MCF 10A (cell line): ENCODE measurements at regions not wholly inside any gene's neighbourhood (a gene's known extent, or its start where the extent isn't known, plus 50 kb on each side); places are given as distances from the start of the nearest gene placed in this dataset.

ENCODE experiments used
- BruUV-seq: library from RNA; stranded (reverse); fragments of 400-500 nt; replicated peaks from 2 replicates; lab custom pipeline; 2021; lab: Mats Ljungman, UMichigan
- CTCF ChIA-PET: fragments of 300-600 bp; sonication (Branson Sonifier 250); formaldehyde crosslinking; extraction: SDS; loops from one replicate; lab custom pipeline; 2021; ENCODE audit warnings: antibody characterized with exemption, inconsistent platforms; lab: Yijun Ruan, JAX
- POLR2A ChIA-PET: fragments of 300-600, 350-650 bp; sonication (Branson Sonifier 250); formaldehyde crosslinking; extraction: SDS; loops from one replicate; lab custom pipeline; 2020; ENCODE audit warnings: antibody characterized with exemption, inconsistent platforms; lab: Yijun Ruan, JAX
- DNase-seq: peaks from one replicate; pipeline ENCODE4 v3.0.0-alpha.2; 2018; ENCODE audit not compliant: unreplicated experiment
- H3K27ac Mint-ChIP-seq: one replicate; pipeline ENCODE4 v1.8.0; 2022; ENCODE audit warnings: mild to moderate bottlenecking, low read depth, mixed read lengths; ENCODE audit not compliant: unreplicated experiment
- H3K27me3 Mint-ChIP-seq: one replicate; pipeline ENCODE4 v1.8.0; 2022; ENCODE audit warnings: mixed read lengths; ENCODE audit not compliant: insufficient read depth, unreplicated experiment
- H3K36me3 Mint-ChIP-seq: one replicate; pipeline ENCODE4 v1.8.0; 2022; ENCODE audit warnings: mild to moderate bottlenecking, moderate library complexity, mixed read lengths; ENCODE audit not compliant: insufficient read depth, unreplicated experiment
- H3K4me1 Mint-ChIP-seq: one replicate; pipeline ENCODE4 v1.8.0; 2022; ENCODE audit warnings: mixed read lengths; ENCODE audit not compliant: insufficient read depth, unreplicated experiment
- H3K4me3 Mint-ChIP-seq: one replicate; pipeline ENCODE4 v1.8.0; 2022; ENCODE audit warnings: mild to moderate bottlenecking, moderate library complexity, mixed read lengths; ENCODE audit not compliant: unreplicated experiment
- H3K9me3 Mint-ChIP-seq: one replicate; pipeline ENCODE4 v1.8.0; 2022; ENCODE audit warnings: mixed read lengths; ENCODE audit not compliant: unreplicated experiment
- intact Hi-C: fragments of 100-400 bp; cut with micrococcal nuclease; formaldehyde crosslinking; loops from 2 replicates; pipeline ENCODE4 v1.14.1; 2022
- TF ChIP-seq, protein P1 (sequence below): fragments of 200-600 bp; IDR thresholded peaks from one replicate; pipeline ENCODE4 v1.8.0; 2022; ENCODE audit warnings: antibody characterized with exemption, mild to moderate bottlenecking; ENCODE audit not compliant: unreplicated experiment

DNA sequence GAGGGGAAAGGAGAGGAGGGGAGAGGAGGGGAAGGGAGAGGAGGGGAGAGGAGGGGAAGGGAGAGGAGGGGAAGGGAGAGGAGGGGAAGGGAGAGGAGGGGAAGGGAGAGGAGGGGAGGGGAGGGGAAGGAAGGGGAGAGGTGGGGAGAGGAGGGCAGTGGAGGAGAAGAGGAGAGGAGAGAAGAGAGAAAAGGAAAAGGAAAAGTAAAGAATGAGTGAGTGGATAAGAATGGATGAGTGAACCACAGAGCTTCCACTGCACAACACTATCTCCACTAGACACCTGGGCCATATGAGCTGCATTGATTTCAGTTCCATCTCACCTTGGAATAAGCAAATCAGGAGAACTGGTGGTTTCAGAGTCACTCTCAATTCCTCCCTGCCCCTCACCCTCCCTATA, 204.1 kb upstream of the TOX3 start:
- H3K9me3 Mint-ChIP-seq = peaks cover 7% of the 10 kb centered on the region
- H3K27me3 Mint-ChIP-seq = no peaks in the 10 kb centered on the region
- BruUV-seq = no TSS peak
- H3K36me3 Mint-ChIP-seq = no peaks in the 10 kb centered on the region
- no peak overlapping the region for H3K4me3 Mint-ChIP-seq
- H3K4me1 Mint-ChIP-seq = no peaks in the 10 kb centered on the region
- no peak for DNase-seq
- ChIA-PET POLR2A (no interaction called here), CTCF (interaction anchor here (0.6 kb wide), 1 partner anchor 10 kb away, joined by 3 read pairs; no protein-coding TSS in a partner anchor)
- TF ChIP-seq, protein P1, sequence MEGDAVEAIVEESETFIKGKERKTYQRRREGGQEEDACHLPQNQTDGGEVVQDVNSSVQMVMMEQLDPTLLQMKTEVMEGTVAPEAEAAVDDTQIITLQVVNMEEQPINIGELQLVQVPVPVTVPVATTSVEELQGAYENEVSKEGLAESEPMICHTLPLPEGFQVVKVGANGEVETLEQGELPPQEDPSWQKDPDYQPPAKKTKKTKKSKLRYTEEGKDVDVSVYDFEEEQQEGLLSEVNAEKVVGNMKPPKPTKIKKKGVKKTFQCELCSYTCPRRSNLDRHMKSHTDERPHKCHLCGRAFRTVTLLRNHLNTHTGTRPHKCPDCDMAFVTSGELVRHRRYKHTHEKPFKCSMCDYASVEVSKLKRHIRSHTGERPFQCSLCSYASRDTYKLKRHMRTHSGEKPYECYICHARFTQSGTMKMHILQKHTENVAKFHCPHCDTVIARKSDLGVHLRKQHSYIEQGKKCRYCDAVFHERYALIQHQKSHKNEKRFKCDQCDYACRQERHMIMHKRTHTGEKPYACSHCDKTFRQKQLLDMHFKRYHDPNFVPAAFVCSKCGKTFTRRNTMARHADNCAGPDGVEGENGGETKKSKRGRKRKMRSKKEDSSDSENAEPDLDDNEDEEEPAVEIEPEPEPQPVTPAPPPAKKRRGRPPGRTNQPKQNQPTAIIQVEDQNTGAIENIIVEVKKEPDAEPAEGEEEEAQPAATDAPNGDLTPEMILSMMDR = no peak
- no peak overlapping the region for H3K27ac Mint-ChIP-seq
- intact Hi-C loops = no loop called here

DNA sequence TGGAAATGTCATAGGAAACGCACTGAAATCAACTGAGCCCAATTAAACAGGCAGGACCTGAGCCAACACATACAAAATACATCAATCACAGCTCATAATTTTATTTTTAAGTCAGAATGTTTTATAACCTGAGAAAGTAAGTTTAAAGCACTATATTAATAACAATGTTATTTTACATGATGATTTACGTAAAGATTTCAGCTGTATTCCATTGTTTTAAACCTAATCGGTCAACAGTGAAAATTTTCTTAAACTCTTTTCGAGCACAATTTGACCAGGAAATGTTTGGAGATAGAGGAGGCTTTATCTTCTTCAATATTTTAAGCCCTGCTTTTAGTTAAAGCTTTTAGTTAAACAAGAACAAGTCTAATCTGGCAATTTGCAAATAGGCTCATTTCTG, 201.8 kb upstream of the TOX3 start:
- BruUV-seq = no TSS peak
- POLR2A ChIA-PET = no interaction called here
- intact Hi-C loops = no loop called here
- Mint-ChIP-seq H3K4me1 (no peaks in the 10 kb centered on the region), H3K4me3 (no peak overlapping the region), H3K27ac (no peak overlapping the region), H3K36me3 (no peaks in the 10 kb centered on the region), H3K27me3 (no peaks in the 10 kb centered on the region), H3K9me3 (peaks cover 7% of the 10 kb centered on the region)
- TF ChIP-seq, protein P1 = no peak
- CTCF ChIA-PET = no interaction called here
- DNase-seq = no peak

DNA sequence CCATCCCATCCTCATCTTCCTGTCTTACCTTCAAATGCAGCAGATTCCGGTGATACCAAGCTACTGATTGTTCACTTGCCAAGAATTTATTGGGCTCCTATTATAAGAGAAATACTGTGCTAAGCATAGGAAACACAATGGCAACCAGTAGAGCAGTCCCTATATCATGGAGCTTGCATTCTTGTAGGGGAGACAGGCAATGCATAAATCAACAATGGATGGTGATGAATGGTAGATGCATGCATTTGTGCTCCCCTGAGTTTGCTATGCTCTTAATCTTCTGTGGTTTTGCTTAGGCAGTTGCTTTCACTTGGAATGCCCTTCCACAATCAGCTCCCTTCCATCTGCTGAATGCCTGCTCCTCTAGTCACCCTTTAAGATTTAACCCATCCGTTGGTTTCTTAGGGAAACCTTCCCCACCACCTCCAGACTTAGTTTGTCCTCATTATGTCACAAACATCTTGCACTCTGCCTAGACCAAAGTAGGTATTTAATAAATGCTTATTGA, 200.2 kb upstream of the TOX3 start:
- no TSS peak for BruUV-seq
- no peak for DNase-seq
- TF ChIP-seq, protein P1 = no peak
- intact Hi-C loops = no loop called here
- Mint-ChIP-seq H3K27me3 (no peaks in the 10 kb centered on the region), H3K9me3 (peaks cover 7% of the 10 kb centered on the region), H3K4me3 (no peak overlapping the region), H3K4me1 (no peaks in the 10 kb centered on the region), H3K27ac (no peak overlapping the region), H3K36me3 (no peaks in the 10 kb centered on the region)
- ChIA-PET POLR2A (no interaction called here), CTCF (interaction anchor here (1.2 kb wide), 1 partner anchor 275 kb away, joined by 3 read pairs; no protein-coding TSS in a partner anchor)

DNA sequence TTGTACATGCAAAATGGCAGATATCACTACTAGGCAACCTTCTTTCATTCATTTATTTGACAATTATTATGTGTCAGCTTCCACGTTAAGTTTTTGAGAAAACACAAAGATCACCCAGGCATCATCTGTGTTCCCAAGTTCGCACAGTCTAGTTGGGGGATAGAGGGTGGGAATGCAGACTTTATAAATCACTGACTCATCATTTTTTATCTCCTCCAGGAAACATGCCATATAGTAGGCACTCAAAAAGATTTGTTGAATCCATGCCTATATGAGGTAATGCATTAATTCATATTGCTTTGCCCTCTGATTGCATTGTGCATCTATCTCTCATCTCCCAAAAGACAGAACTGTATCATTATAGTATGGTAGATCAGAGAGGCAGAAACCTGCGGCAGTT, 196.8 kb upstream of the TOX3 start:
- TF ChIP-seq, protein P1 = no peak
- Mint-ChIP-seq H3K4me1 (no peaks in the 10 kb centered on the region), H3K27ac (no peak overlapping the region), H3K36me3 (no peaks in the 10 kb centered on the region), H3K4me3 (no peak overlapping the region), H3K9me3 (peaks cover 9% of the 10 kb centered on the region), H3K27me3 (no peaks in the 10 kb centered on the region)
- CTCF ChIA-PET = interaction anchor here (0.7 to 1.6 kb wide), 2 partner anchors 168 to 279 kb away, joined by 3 read pairs; no protein-coding TSS in a partner anchor
- BruUV-seq = no TSS peak
- POLR2A ChIA-PET = interaction anchor here (0.6 to 0.7 kb wide), 2 partner anchors 70 to 367 kb away, joined by 3 read pairs; no protein-coding TSS in a partner anchor
- DNase-seq = no peak
- intact Hi-C loops = no loop called here
